ENCODE measurements at regions not wholly inside any gene's neighbourhood (a gene's known extent, or its start where the extent isn't known, plus 50 kb on each side); places are given as distances from the start of the nearest gene placed in this dataset.

DNA sequence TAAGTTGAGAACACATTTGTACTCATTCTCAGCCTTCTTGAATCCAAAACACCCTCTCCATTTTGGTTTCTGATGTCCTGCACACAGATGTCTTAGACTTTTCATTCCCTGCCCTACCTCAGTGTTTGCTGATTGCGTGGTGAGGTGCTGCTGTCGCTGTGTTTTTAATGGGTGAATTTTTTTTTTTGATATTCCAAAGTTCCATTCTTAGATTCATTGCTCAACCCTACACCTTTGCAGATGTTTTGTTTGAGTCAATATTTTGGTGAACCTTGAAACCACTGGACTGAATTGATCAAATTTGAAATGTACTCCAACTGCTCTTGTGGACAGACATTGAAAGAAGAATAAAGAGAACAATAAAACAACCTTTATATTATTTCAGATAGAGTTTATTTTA, 130.4 kb upstream of the DSEL start:
- TF ChIP-seq POLR2A (IDR thresholded peaks at IDR 0.05; ENCODE audit: low read depth, low read length) (no peak), TAF1 (IDR thresholded peaks at IDR 0.05; ENCODE audit: low read depth, low read length) (no peak), POLR2AphosphoS5 (IDR thresholded peaks at IDR 0.05; ENCODE audit: low read depth, low read length) (no peak), SPI1 (IDR thresholded peaks at IDR 0.05; ENCODE audit: low read depth, low read length) (no peak)

Data from GM12891 (cell line).